ENCODE measurements at regions not wholly inside any gene's neighbourhood (a gene's known extent, or its start where the extent isn't known, plus 50 kb on each side); places are given as distances from the start of the nearest gene placed in this dataset.

DNA sequence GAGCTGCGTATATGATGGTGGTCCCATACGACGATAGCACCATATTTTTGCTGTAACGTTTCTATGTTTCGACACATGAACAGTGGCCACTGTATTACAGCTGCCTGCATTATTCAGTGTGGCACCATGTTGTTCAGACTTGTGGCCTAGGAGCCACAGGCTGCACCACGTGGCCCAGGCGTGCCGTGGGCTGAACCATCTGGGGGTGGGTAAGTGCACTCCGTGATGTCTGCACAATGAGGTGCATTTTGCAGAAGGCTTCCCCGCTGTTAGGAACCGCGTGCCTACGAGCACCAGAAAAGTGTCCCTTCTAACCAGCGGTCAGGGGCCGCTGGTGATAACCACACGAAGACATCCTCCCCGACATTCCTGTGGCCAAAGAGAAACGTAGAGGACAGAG, 433.7 kb upstream of the MYT1L start:
- Histone ChIP-seq H3K9me3 (ENCODE audit: insufficient read depth, low read depth) (no peaks in the 10 kb centered on the region; the same call in 1 of the 2 replicates), H3K27ac (no peak overlapping the region), H3K79me2 (ENCODE audit: low read depth) (no peaks in the 10 kb centered on the region), H3K9me2 (ENCODE audit: insufficient read depth) (no peaks in the 10 kb centered on the region), H3K27me3 (ENCODE audit: insufficient read depth, low read depth) (peaks cover 93% of the 10 kb centered on the region), H4K20me1 (ENCODE audit: insufficient read depth) (no peaks in the 10 kb centered on the region), H3K4me1 (replicated peaks; ENCODE audit: insufficient read depth) (no peaks in the 10 kb centered on the region), H3K4me3 (no peak overlapping the region), H3K4me2 (no peak overlapping the region), H3K36me3 (ENCODE audit: low read depth) (no peaks in the 10 kb centered on the region), H3F3A (ENCODE audit: insufficient read depth, low read depth) (no peaks in the 10 kb centered on the region), H2AFZ (no peak overlapping the region)
- ChIA-PET CTCF (no interaction called here), POLR2A (ENCODE audit: unreplicated experiment) (no interaction called here)
- no TSS peak for BruUV-seq (replicated peaks)
- TF ChIP-seq, protein P1, sequence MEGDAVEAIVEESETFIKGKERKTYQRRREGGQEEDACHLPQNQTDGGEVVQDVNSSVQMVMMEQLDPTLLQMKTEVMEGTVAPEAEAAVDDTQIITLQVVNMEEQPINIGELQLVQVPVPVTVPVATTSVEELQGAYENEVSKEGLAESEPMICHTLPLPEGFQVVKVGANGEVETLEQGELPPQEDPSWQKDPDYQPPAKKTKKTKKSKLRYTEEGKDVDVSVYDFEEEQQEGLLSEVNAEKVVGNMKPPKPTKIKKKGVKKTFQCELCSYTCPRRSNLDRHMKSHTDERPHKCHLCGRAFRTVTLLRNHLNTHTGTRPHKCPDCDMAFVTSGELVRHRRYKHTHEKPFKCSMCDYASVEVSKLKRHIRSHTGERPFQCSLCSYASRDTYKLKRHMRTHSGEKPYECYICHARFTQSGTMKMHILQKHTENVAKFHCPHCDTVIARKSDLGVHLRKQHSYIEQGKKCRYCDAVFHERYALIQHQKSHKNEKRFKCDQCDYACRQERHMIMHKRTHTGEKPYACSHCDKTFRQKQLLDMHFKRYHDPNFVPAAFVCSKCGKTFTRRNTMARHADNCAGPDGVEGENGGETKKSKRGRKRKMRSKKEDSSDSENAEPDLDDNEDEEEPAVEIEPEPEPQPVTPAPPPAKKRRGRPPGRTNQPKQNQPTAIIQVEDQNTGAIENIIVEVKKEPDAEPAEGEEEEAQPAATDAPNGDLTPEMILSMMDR (conservative IDR thresholded peaks at IDR 0.05): no peak
- no peak for TF ChIP-seq EZH2 (IDR thresholded peaks at IDR 0.05; ENCODE audit: low read depth)
- DNase-seq: no peak
- intact Hi-C loops (cut with micrococcal nuclease; ENCODE audit: unreplicated experiment): no loop called here

DNA sequence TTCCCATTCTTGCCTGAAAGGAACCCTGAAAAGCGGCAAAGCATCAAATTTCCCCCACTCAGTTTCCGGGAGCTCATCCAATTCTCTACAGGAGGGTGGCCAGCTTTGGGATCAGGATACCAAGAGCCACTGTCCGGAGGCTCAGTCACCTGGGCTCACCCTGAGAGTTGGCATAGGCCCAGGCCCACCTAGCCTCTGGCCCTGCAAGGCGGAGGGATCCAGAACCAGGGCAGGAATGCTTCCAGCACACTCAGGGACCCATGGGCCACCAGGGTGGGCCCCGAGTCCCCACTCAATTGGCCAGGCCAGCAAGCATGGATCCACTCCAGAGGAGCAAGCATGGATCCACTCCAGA, 432.9 kb upstream of the MYT1L start:
- TF ChIP-seq EZH2 (IDR thresholded peaks at IDR 0.05; ENCODE audit: low read depth): no peak
- TF ChIP-seq, protein P1 (conservative IDR thresholded peaks at IDR 0.05): no peak
- no peaks in the 10 kb centered on the region; the same call in 1 of the 2 replicates for H3K9me3 ChIP-seq (ENCODE audit: insufficient read depth, low read depth)
- no peak for DNase-seq
- H4K20me1 ChIP-seq (ENCODE audit: insufficient read depth): no peaks in the 10 kb centered on the region
- H3K27me3 ChIP-seq (ENCODE audit: insufficient read depth, low read depth): peaks cover 93% of the 10 kb centered on the region
- H3K4me1 ChIP-seq (replicated peaks; ENCODE audit: insufficient read depth): no peaks in the 10 kb centered on the region
- no peak overlapping the region for H2AFZ ChIP-seq
- H3K4me2 ChIP-seq: no peak overlapping the region
- H3K4me3 ChIP-seq: no peak overlapping the region
- no peak overlapping the region for H3K27ac ChIP-seq
- CTCF ChIA-PET: no interaction called here
- H3K36me3 ChIP-seq (ENCODE audit: low read depth): no peaks in the 10 kb centered on the region
- POLR2A ChIA-PET (ENCODE audit: unreplicated experiment): no interaction called here
- BruUV-seq (replicated peaks): no TSS peak
- no peaks in the 10 kb centered on the region for H3F3A ChIP-seq (ENCODE audit: insufficient read depth, low read depth)
- no peaks in the 10 kb centered on the region for H3K79me2 ChIP-seq (ENCODE audit: low read depth)
- intact Hi-C loops (cut with micrococcal nuclease; ENCODE audit: unreplicated experiment): no loop called here
- H3K9me2 ChIP-seq (ENCODE audit: insufficient read depth): no peaks in the 10 kb centered on the region

DNA sequence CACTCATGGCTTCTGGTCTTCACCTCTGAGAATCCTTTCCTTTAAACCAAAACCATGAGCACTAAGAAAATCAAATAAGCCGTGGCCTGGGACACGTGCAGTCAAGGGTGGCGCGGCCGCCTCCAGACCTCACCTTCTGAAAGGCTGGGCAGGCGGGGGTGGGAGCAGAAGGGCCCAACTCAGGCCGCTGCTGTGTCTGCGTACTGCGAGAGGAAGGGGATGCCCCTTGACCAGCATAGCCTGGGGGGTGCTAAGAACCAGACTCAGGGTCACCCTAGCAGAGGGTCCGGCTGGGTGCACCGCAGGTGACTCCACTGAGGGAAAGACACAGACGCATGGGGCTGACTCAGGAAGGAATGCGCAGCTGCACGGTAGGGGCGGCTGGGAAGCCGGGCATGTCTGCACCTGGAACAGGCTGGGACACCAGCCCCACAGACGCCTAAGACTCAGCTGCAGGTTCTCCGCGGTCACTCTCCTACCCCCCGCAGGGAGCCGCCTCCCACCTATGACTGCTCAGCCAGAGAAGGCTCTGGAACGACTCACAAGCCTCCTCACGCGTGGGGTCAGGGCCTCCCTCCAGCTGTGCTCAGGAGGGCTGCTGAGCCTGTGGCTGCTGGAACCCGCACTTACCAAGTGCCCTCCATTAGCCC, 432.4 kb upstream of the MYT1L start:
- CTCF ChIA-PET: no interaction called here
- Histone ChIP-seq H3K4me3 (no peak overlapping the region), H3K9me3 (ENCODE audit: insufficient read depth, low read depth) (no peaks in the 10 kb centered on the region; the same call in 1 of the 2 replicates), H4K20me1 (ENCODE audit: insufficient read depth) (0 out of 2 replicates have a peak, but pooled peaks cover 2% of the 10 kb centered on the region), H3K4me1 (replicated peaks; ENCODE audit: insufficient read depth) (no peaks in the 10 kb centered on the region), H2AFZ (no peak overlapping the region), H3F3A (ENCODE audit: insufficient read depth, low read depth) (no peaks in the 10 kb centered on the region), H3K79me2 (ENCODE audit: low read depth) (no peaks in the 10 kb centered on the region), H3K9me2 (ENCODE audit: insufficient read depth) (no peaks in the 10 kb centered on the region), H3K36me3 (ENCODE audit: low read depth) (no peaks in the 10 kb centered on the region), H3K4me2 (no peak overlapping the region), H3K27ac (no peak overlapping the region), H3K27me3 (ENCODE audit: insufficient read depth, low read depth) (peaks cover 96% of the 10 kb centered on the region)
- TF ChIP-seq, protein P1 (conservative IDR thresholded peaks at IDR 0.05): no peak
- TF ChIP-seq EZH2 (IDR thresholded peaks at IDR 0.05; ENCODE audit: low read depth): no peak
- DNase-seq: no peak
- intact Hi-C loops (cut with micrococcal nuclease; ENCODE audit: unreplicated experiment): no loop called here
- POLR2A ChIA-PET (ENCODE audit: unreplicated experiment): no interaction called here
- BruUV-seq (replicated peaks): no TSS peak

Measured in PC-9 (cell line).